ENCODE measurements at regions not wholly inside any gene's neighbourhood (a gene's known extent, or its start where the extent isn't known, plus 50 kb on each side); places are given as distances from the start of the nearest gene placed in this dataset.

DNA sequence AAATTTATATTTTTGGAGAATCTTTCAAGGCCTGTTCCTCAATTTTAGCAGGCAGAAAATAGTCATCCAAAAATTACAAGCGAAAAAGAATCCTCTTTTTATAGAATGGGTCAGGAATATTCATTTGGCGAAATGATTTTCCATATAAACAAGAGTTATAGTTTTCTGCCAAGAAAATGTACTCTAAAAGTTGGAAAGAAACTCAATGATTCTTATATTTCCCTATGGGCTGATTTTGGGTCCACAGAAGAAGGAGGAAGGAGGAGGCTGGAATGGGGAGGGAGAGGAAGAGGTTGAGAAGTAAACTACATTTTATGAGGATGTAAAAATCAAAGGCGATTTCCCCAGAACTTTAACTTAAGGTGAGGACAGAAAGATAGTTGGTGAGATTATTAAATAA lies 159.3 kb downstream of the DCAF12L1 start:
- TF ChIP-seq, protein P1, sequence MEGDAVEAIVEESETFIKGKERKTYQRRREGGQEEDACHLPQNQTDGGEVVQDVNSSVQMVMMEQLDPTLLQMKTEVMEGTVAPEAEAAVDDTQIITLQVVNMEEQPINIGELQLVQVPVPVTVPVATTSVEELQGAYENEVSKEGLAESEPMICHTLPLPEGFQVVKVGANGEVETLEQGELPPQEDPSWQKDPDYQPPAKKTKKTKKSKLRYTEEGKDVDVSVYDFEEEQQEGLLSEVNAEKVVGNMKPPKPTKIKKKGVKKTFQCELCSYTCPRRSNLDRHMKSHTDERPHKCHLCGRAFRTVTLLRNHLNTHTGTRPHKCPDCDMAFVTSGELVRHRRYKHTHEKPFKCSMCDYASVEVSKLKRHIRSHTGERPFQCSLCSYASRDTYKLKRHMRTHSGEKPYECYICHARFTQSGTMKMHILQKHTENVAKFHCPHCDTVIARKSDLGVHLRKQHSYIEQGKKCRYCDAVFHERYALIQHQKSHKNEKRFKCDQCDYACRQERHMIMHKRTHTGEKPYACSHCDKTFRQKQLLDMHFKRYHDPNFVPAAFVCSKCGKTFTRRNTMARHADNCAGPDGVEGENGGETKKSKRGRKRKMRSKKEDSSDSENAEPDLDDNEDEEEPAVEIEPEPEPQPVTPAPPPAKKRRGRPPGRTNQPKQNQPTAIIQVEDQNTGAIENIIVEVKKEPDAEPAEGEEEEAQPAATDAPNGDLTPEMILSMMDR (IDR thresholded peaks at IDR 0.05; ENCODE audit: low read depth, low read length) = no peak
- TF ChIP-seq EZH2phosphoT487 (IDR thresholded peaks at IDR 0.05; ENCODE audit: low read depth) = no peak
